Hindlimb muscle (tissue), 1 donor: ENCODE measurements at regions not wholly inside any gene's neighbourhood (a gene's known extent, or its start where the extent isn't known, plus 50 kb on each side); places are given as distances from the start of the nearest gene placed in this dataset.

Experiments
- DNase-seq: peaks from one replicate; pipeline ENCODE4 v3.0.0-alpha.2; 2013

DNA sequence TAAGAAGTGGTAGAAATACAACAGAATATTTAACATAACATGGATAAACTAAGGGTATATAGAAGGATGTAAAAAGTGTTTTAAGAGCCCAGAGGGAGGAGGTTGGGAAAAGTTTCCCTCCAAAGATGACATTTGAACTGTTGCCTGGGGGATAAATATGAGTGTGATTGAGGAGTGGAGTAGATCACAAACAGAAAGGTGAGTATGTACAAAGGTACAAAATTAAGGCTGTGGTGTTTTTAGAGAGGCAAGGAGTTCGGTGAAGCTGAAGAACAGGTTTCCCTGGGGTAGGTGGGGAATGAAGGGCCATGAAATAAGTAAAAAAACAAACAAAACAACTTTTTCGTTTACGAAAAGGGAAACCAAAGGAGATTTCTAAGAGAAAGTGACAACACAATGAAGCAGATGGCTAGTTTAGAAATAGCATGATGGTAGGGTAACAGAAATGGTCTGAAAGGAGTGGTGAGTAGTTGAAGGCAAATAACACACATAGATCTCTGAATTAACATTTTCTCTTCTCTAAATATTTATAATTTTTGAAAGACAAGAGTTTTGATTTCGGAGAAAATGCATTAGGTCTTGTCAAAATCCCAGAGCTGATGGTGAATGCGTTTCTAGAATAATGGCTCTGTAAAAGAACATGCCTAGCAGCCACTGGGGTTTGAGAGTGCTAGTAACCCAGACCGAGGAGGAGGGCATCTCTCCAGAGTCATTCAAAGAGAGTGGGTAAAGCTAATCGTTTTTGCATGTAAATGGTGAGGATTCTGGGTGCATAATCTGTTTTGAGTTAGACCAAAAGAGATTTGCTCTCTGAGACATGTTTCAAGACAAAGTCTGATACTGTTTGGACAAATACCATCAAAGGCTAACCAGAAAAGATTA is 240.4 kb upstream of the DCN start:
- no peak for DNase-seq

DNA sequence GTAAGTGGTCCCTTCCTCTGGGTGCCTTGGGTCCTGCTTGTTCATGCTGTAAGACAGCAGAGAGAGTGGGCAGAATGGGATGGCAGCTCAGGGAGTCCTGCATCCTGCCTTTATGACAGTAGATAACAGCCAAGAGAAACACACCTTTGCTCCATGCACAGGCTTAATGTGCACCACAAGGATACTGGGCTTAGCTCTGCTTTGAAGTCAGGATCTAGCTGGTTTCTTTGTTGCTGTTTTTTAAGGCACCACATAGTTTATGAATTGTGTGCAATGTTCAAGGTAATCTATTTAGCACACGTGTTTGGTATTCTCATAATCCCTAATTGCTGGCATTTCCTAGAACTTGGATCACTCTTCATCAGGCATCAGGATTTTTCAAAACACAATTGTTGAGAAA is 239.5 kb upstream of the DCN start:
- DNase-seq, result no peak

DNA sequence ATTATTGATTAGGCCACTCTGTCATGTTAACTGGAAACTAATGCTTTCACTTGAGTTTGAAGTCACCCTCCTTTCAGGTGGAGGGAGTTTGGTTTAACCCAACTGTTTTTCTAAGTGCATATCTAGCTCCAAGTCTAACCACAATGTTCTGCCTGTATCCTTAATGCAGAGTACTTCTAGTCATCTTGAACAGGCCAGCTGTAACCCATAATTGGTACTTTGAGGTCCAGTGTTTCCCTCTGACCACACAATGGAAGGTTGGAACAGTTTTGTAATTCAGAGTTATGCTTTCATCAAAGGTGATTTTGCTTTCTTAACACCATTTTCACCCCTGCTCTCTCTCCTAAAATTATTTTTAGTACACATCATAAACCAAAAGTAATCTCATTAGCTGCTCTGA is 237.2 kb upstream of the DCN start:
- DNase-seq, result no peak

DNA sequence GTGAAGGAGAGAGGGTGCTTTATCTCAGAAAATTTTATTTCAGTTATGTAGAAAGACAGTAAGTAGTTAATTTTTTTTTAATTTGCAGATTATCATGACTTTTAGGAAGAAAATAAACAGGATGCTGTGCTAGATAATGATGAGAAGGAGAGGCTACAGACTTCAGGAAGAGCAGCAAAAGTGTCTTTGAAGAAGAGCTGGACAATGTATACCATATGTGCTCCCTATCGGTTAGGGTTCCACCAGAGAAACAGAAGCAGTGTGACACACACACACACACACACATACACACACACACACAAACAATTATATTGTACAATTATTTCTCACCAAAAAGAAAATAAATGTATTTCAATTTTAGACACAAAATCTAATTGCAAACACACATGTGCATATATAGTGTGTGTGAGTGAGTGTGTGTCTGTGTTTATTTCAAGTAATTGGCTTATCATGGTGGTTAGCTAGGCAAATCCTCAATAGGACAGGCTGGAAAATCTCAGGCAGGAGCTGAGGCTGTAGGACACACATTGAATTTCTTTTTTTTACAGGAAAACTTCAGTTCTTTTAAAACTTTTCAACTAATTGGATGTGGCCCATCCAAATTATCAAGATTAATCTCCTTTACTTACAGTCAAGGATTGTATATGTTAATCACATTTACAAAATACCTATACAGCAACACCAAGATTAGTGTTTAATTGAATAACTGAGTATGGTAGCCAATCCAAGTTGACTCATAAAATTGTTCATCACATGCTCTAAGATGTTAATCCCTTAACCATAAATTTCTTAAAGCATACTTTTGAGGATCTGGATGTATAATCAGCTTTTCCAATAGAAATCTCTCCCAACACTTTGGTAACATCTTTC is 235.8 kb upstream of the DCN start:
- DNase-seq, result no peak

DNA sequence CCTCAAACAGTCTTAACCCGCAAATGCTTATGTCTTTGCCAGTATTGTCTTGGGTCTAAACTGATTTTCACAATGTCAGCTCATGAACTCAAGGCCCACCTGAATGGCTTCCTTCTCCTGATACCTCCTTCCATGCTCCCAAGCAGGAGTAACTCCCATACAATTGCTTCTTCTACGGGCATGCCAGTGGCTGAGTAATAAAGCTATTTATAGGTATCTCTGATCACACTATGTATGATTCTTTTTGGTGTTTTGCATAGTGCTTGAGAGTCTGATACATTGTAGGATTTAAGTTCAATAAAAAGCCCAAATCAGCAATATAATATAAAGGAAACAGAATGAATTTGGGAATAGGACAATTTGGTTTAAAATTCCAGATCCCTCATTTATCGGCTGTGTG is 235.0 kb upstream of the DCN start:
- no peak for DNase-seq

DNA sequence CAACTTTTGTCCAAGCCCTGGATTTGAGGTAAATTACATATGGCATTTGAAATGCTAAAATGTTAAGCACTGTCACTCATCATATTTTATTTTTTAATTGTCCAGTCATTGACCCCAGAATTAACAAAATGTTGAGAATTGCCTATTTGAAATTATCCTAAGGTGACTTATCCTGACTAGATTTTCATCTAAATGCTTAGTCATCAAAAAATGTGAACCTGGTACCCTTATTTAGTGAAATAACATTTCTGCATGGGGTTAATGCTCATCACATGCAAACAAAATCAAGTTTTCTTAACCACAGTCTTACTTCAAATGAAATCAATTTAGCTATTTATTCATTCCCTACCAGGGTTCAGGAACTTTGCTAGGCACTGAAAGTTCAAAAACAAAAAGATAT is 232.0 kb upstream of the DCN start:
- no peak for DNase-seq

DNA sequence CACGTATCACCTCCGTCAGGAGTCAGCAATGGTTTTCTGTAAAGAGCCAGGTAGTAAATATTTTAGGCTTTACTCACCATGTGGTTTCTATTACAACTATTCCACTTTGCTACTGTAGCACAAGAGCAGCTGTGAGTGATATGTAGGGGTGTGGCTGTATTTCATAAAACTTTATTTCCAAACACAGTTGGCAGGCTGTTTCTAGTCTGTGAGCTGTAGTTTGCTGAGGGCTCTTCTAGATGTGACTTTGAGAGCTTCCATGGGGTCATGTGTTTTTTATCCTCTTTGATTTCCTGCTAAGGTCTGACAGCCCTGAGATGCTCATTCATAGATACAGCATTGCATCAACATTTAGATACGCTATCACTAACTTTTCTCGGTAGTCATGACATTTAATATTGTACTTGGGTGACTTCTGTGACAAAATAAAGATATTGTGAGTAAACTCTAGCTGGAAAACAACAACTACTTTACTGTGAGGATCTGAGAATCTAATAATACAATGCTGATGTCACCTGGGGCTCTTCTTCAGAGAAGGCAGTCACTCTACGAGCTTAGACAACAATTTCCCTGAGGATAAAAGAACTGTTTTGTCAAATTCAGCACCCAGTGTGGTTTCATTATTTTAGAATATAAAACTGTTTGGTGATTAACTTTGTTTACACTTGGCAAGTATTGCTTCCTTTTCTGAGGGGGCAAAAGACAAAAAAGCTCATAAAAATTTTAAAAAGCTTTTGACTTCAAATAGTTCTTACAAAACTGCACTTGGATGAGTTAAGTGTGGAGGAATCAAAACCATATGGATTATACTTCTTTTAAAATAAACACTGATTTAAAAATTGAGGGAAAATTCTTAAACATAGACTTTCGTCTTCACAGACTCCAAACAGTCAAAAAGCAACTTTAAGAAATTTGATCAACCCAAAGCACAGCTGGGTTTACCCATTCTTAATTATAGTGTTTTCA is 231.2 kb upstream of the DCN start:
- peak; percentile 9 for DNase-seq

DNA sequence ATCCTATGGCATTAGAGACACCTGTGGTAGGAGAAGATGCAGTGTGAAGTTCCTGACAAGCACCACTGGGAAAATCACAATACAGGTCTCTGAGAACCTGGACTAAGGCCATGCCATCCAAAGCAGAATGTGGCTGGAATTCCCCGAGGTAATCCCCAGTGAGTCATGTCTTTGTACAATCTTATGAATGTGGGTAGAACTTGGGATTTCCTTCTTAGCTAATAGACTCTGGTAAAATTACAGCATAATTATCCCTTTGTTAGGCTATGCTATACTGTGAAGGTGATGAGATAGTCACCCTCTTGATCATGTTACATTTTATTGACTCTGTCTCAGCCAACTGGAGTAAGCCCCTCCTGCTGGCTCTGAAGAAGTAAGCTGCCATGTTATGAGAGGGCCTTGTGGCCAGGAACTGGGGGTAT is 224.3 kb upstream of the DCN start:
- DNase-seq, result no peak

DNA sequence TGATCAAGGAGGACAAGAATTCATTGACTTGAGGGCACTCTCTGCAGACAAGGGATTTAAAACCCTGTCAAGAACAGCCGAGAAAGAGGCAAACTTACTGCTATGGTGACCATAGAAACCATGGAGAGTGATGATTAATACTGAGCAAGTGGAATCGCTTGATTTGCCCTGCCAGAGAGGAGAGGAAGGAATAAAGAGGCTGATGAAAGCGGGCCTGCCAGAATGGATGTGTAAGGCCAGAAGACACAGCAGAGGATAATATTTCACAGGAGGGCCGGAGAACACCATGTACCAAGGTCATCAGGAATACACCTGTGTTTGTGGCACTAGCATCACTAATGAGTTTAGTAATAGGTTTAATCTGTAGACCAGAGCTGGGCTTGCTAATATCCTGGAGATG is 221.8 kb upstream of the DCN start:
- no peak for DNase-seq

DNA sequence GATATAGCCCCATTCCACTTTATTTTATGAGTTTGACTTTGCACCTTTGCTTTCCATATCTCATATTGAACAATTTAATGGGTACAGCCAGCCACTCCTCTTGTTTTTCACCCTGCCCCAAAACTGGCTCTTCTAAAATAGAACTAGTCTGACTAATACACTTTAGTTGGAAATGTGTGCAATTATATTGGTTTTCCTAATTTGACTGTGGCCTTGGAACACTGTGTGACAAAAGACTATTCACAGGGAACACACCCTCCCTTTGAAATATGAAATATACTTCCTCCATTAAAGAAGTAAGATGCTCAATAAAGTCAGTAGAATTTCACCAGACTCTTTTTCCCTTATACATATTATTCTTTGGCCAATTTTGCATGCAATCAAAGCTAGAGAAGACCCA is 218.6 kb upstream of the DCN start:
- DNase-seq, result no peak

DNA sequence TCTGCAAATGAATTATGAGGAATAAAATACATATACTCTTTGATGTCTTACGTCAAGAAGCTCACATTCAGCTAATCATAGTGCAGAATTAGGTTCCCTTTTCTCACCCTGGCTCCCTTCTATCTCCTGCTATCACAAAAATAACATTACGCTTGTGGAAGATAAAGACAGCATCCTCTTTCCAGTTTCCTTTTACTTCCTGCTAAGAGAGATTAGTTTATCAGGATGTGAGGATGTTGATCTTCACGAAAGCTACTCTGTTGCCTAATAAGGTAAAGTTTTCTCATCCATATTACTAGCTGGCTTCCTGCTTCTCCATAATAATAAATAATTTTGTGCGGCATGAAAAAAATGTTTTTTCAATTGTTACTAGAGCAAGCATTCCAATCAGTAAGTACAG is 217.7 kb upstream of the DCN start:
- DNase-seq, result no peak

DNA sequence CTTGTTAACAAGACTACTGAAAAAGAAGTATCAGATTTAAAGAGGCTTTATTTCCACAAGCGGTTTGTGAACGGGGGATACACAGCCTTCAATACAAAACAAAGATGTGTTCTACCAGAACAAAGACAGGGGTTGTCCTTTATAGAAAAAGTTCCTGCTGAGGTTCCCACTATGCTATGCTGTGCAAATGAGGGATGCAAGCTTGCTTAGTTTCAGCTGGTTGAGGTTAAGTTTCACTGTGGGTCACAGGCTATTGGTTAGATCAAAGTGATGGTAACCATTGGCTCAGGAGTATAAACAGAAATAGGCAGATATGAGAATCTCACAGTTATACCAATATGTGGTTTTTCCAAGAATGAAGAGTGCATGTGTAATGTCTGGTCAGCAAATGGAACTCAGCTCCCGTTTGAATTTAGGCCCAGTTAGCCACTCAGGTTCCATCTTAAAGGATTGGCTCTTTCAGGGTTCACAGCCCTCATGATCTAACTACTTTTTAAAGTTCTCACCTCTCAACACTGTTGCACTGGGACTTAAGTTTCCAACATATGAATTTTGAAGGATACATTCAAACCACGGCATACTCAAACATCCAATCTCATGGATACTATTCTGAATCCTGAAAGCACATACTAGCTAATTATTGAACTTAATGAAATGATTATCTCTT is 215.4 kb upstream of the DCN start:
- no peak for DNase-seq

DNA sequence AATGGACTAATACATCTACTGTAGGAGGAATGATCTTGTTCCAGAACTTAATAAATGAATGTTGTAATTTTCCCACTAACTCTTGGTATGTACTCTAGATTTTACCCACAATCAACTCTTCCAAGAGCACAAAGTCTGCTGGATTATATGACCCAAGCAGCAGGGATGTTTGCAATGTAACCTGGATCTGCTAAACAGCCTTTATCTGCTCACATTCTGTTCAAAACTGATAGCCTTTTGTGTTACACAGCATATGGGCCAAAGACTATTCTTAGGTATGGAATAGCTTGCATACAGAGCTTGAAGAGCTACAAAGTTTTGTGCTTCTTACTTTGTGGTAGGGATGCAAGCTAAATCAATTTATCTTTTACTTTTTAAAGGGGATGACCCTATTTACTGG is 213.7 kb upstream of the DCN start:
- DNase-seq, result no peak

DNA sequence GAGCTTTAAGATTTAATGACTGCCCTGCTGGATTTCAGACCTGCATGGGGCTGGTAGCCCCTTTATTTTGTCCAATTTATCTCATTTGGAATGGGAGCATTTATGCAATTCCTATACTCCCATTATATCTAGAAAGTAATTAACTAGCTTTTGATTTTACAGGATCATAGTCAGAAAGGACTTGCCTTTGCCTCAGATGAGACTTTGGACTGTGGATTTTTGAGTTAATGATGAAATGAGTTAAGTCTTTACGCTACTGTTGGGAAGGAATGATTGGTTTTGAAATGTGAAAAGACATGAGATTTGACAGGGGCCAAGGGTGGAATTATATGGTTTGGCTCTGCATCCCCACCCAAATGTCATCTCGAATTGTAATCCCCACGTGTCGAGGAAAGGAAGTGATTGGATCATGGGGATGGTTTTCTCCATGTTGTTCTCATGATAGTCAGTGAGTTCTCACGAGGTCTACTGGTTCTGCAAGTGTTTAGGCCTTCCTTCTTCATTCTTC is 213.1 kb upstream of the DCN start:
- DNase-seq, result no peak

DNA sequence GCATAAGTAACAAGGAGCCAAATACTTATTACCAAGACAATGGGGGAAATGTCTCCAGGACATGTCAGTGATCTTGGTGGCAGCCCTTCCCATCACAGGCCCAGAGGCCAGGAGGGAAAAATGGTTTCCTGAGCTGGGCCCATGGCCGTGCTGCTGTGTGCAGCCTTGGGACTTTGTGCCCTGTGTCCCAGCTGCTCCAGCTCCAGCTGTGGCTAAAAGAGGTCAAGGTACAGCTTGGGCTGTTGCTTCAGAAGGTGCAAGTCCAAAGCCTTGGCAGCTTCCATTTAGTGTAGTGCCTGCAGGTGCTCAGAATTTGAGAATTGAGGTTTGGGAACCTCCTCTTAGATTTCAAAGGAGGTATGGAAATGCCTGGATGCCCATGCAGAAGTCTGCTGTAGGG is 212.3 kb upstream of the DCN start:
- no peak for DNase-seq

DNA sequence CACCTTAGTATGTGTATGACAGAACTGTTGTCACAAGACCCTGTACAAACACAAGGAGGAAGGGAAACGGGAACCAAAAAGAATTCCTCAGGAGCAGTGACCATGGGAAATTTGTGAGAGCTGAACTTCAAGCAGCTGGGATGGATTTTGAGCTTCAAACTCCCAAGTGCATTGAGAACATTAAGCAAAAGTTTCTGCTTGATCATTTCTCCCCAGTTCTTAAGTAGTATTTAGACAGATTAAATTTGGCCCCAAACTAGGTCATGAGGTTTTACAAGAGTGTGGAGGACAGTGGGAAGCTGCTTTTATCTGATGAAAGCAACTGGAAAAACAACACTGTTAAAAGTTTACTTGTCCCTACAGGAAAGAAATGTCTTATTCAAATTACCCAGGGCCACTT is 206.0 kb upstream of the DCN start:
- no peak for DNase-seq

DNA sequence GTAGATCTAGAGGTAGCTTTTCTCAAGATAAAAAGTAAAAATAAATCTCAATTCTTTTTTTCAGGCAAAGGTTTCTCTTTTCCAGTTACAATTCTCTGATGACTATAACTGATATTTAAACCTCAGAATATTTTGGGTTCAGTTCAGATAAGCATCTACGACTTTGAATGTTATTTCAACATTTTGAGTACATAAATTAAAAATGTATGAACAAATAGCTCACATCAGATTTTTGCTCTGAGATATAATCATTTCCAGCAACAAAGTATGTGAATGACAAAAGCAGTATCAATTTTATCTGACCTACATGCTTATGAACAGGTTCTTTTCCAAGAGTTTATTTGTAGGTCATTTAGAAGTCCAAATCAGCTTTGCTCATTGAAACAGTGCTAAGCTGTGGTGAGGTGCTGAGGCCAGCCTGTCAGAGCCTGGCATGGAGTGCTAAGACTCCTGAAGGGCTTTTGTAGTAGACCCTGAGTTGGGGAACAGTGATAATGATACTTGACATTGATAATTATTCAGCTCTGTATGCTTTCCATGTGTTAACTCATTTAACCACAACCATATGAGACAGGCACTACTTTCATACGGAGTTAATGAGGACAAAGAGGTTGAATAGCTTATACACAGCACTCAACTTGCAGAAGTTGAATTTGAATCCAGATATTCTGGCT is 205.0 kb upstream of the DCN start:
- DNase-seq, result no peak

DNA sequence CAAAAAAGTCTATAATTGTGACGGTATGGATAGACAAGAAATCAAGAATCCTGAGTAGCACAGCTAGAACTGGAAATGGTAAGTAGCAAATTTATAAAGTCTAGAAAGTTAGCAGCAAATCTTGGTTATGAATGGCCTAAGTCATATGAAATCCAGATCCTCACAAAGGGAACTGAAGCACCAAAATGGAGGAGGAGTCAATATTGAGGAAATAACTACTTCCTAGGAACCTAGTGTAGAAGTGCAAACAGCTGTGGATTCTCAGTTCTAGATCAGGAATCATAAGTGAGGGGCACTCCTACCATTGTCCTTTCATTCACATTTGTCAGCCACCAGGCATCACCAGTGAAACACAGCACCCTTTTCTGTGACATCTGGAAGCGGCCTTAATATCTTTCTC is 202.2 kb upstream of the DCN start:
- DNase-seq, result no peak

DNA sequence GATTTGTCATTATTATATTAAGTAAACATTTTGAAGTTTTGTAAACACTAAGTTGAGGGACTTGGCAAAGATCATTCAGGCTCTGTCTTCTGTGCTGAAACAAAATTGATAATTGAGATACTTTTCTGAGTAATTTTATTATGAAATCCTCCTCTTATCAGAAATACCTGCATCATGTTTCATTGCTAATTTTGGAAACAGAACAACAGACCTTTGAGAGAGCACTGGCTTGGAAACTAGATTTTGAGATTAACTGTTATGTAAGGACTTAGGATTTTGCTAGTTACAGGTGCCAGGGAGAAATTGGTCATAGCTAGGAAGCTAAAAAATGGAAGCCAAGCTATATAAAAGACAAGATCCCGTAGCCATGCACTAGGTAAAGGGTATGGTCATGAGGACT is 201.7 kb upstream of the DCN start:
- DNase-seq, result no peak

DNA sequence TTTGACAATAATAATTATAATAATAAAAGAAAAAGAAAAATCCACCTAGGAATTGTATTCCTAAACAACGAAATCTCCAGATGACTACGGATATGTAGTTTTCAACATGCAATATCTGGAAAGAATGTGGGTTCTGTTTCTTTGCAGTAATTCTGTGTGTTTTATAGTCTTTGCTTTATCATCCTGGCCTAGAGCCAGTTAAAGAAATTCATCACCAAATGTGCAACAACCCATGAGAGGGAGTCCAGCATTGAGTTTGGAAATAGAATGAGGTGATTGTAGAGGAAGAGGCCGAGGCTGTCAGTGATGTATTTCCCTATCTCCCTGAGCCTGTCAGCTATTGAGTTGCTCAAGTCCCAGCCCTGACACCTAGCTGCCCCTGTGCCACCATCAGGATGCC is 200.5 kb upstream of the DCN start:
- no peak for DNase-seq

DNA sequence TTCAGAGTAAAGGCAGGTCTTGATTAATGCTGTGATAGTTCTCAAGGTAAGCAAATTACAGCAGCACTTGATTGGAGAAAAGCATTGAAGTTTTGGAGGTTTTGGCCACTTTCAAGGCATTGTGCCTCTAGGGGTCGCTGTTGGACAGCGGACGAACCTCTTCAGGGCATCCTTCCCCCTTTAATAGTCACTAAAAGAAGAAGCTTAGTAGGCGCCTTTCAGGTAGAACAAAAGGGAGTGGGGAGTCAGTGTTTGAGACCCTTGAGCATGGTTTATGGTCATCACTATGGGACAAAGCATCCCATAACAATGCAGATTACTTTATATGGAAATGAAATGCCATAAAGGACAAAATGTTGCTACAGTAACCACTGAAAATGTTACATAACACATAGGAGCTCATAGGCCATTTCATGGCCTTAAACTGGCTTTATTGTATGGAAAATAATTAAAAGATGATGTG is 199.5 kb upstream of the DCN start:
- peak; percentile 92 for DNase-seq
